ENCODE measurements at regions not wholly inside any gene's neighbourhood (a gene's known extent, or its start where the extent isn't known, plus 50 kb on each side); places are given as distances from the start of the nearest gene placed in this dataset.

- TF ChIP-seq POLR2A (IDR thresholded peaks at IDR 0.05) (no peak), EP300 (IDR thresholded peaks at IDR 0.05) (no peak), POLR2AphosphoS5 (IDR thresholded peaks at IDR 0.05) (no peak)
- TF ChIP-seq, protein P1, sequence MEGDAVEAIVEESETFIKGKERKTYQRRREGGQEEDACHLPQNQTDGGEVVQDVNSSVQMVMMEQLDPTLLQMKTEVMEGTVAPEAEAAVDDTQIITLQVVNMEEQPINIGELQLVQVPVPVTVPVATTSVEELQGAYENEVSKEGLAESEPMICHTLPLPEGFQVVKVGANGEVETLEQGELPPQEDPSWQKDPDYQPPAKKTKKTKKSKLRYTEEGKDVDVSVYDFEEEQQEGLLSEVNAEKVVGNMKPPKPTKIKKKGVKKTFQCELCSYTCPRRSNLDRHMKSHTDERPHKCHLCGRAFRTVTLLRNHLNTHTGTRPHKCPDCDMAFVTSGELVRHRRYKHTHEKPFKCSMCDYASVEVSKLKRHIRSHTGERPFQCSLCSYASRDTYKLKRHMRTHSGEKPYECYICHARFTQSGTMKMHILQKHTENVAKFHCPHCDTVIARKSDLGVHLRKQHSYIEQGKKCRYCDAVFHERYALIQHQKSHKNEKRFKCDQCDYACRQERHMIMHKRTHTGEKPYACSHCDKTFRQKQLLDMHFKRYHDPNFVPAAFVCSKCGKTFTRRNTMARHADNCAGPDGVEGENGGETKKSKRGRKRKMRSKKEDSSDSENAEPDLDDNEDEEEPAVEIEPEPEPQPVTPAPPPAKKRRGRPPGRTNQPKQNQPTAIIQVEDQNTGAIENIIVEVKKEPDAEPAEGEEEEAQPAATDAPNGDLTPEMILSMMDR (IDR thresholded peaks at IDR 0.05) = no peak
Observed at GRCh38 chr14:82055515-82056115, 522.0 kb upstream of the SEL1L start.

Measured in upper lobe of left lung (tissue), 4 donors.